Activated T-cell treated with anti-CD3 and anti-CD28 coated beads, Interleukin-2, amount 50 U/mL, for 72 hours (primary cell): ENCODE measurements at regions not wholly inside any gene's neighbourhood (a gene's known extent, or its start where the extent isn't known, plus 50 kb on each side); places are given as distances from the start of the nearest gene placed in this dataset.
"Not testable (repeated sequence)": the region's sequence is repeated elsewhere in the genome, so short reads cannot be mapped to it uniquely, and the experiment has no call there.

Source experiments
- ATAC-seq, 2 donors: fragments of 150-1000 bp; cut with Tn5 transposase; replicated peaks in 1 of 2; 2 replicates each; pipeline ENCODE4 v1.10.0; 2021; ENCODE audit warnings: moderate library complexity in 2 of 2, mild to moderate bottlenecking in 1 of 2
- DNase-seq, 2 donors: peaks; one replicate each; pipeline ENCODE4 v3.0.0; 2021 to 2022; ENCODE audit warnings: mixed read lengths in 1 of 2
- H3K27ac Mint-ChIP-seq: one replicate; pipeline ENCODE4 v1.8.0; 2022; ENCODE audit warnings: mild to moderate bottlenecking, moderate library complexity, mixed read lengths
- H3K27me3 Mint-ChIP-seq: one replicate; pipeline ENCODE4 v1.8.0; 2022; ENCODE audit warnings: low read depth, mixed read lengths
- H3K36me3 Mint-ChIP-seq, 2 donors: one replicate each; pipeline ENCODE4 v1.8.0; 2022; ENCODE audit warnings: mixed read lengths in 2 of 2, mild to moderate bottlenecking in 1 of 2; ENCODE audit not compliant: insufficient read depth in 2 of 2
- H3K4me1 Mint-ChIP-seq: one replicate; pipeline ENCODE4 v1.8.0; 2022; ENCODE audit warnings: low read depth, mixed read lengths
- H3K4me3 Mint-ChIP-seq, 2 donors: one replicate each; pipeline ENCODE4 v1.8.0; 2022; ENCODE audit warnings: mild to moderate bottlenecking in 2 of 2, mixed read lengths in 2 of 2, moderate library complexity in 2 of 2
- H3K9me3 Mint-ChIP-seq, 2 donors: one replicate each; pipeline ENCODE4 v1.8.0; 2022; ENCODE audit warnings: mixed read lengths in 2 of 2

GRCh38 chr3:28613511-28614106, 265.0 kb upstream of the AZI2 start:
- Mint-ChIP-seq H3K4me1 (no peaks in the 10 kb centered on the region), H3K27ac (no peak overlapping the region), H3K9me3 (peaks cover 0 to 1% of the 10 kb centered on the region in 2 donors), H3K27me3 (no peaks in the 10 kb centered on the region), H3K4me3 (no peak overlapping the region), H3K36me3 (no peaks in the 10 kb centered on the region)
- DNase-seq (no peak), ATAC-seq (no peak)

GRCh38 chr3:28615071-28615470, 266.4 kb upstream of the AZI2 start:
- no peaks in the 10 kb centered on the region for H3K4me1 Mint-ChIP-seq
- H3K9me3 Mint-ChIP-seq, result peaks cover 0 to 6% of the 10 kb centered on the region in 2 donors
- no peaks in the 10 kb centered on the region for H3K27me3 Mint-ChIP-seq
- ATAC-seq (no peak), DNase-seq (no peak)
- H3K4me3 Mint-ChIP-seq, result no peak overlapping the region
- no peak overlapping the region for H3K27ac Mint-ChIP-seq
- no peaks in the 10 kb centered on the region for H3K36me3 Mint-ChIP-seq

- Mint-ChIP-seq H3K27ac (peak overlapping the region; percentile 4), H3K9me3 (peaks cover 0 to 7% of the 10 kb centered on the region in 2 donors), H3K4me1 (no peaks in the 10 kb centered on the region), H3K4me3 (no peak overlapping the region), H3K27me3 (no peaks in the 10 kb centered on the region), H3K36me3 (no peaks in the 10 kb centered on the region)
- ATAC-seq, result no peak
- DNase-seq, result no peak
Measured at GRCh38 chr3:28615971-28616370, 267.3 kb upstream of the AZI2 start.

- no peaks in the 10 kb centered on the region for H3K36me3 Mint-ChIP-seq
- H3K9me3 Mint-ChIP-seq, result peaks cover 2 to 9% of the 10 kb centered on the region in 2 donors
- no peak for DNase-seq
- no peak overlapping the region for H3K4me3 Mint-ChIP-seq
- no peaks in the 10 kb centered on the region for H3K4me1 Mint-ChIP-seq
- H3K27me3 Mint-ChIP-seq, result no peaks in the 10 kb centered on the region
- H3K27ac Mint-ChIP-seq, result no peak overlapping the region
- no peak for ATAC-seq
Measured at GRCh38 chr3:28617821-28618220, 269.2 kb upstream of the AZI2 start.

GRCh38 chr3:28623106-28623505, 274.5 kb upstream of the AZI2 start:
- H3K27me3 Mint-ChIP-seq, result no peaks in the 10 kb centered on the region
- DNase-seq (no peak), ATAC-seq (no peak)
- H3K36me3 Mint-ChIP-seq, result no peaks in the 10 kb centered on the region
- no peak overlapping the region for H3K27ac Mint-ChIP-seq
- no peak overlapping the region for H3K4me3 Mint-ChIP-seq
- no peaks in the 10 kb centered on the region for H3K4me1 Mint-ChIP-seq
- peaks cover 4 to 8% of the 10 kb centered on the region in 2 donors for H3K9me3 Mint-ChIP-seq

- no peak overlapping the region for H3K27ac Mint-ChIP-seq
- no peaks in the 10 kb centered on the region for H3K27me3 Mint-ChIP-seq
- H3K9me3 Mint-ChIP-seq, result peaks cover 4 to 8% of the 10 kb centered on the region in 2 donors
- no peaks in the 10 kb centered on the region for H3K4me1 Mint-ChIP-seq
- no peak overlapping the region for H3K4me3 Mint-ChIP-seq
- ATAC-seq (no peak), DNase-seq (no peak)
- no peaks in the 10 kb centered on the region for H3K36me3 Mint-ChIP-seq
Measured at GRCh38 chr3:28624084-28624483, 275.5 kb upstream of the AZI2 start.

- not testable (repeated sequence) for H3K9me3 Mint-ChIP-seq, H3K27me3 Mint-ChIP-seq, H3K4me1 Mint-ChIP-seq, H3K36me3 Mint-ChIP-seq, ATAC-seq, DNase-seq, H3K4me3 Mint-ChIP-seq, H3K27ac Mint-ChIP-seq
Measured at GRCh38 chr3:28627843-28628242, 279.2 kb upstream of the AZI2 start.

GRCh38 chr3:28634019-28634418, 285.4 kb upstream of the AZI2 start:
- no peaks in the 10 kb centered on the region for H3K27me3 Mint-ChIP-seq
- no peak overlapping the region for H3K4me3 Mint-ChIP-seq
- no peaks in the 10 kb centered on the region for H3K4me1 Mint-ChIP-seq
- H3K9me3 Mint-ChIP-seq, result peaks cover 0 to 3% of the 10 kb centered on the region in 2 donors
- no peaks in the 10 kb centered on the region for H3K36me3 Mint-ChIP-seq
- no peak overlapping the region for H3K27ac Mint-ChIP-seq
- no peak for ATAC-seq
- DNase-seq, result no peak

GRCh38 chr3:28637742-28638141, 289.1 kb upstream of the AZI2 start:
- H3K9me3 Mint-ChIP-seq, result peaks cover 0 to 3% of the 10 kb centered on the region in 2 donors
- no peaks in the 10 kb centered on the region for H3K27me3 Mint-ChIP-seq
- no peak for DNase-seq
- no peaks in the 10 kb centered on the region for H3K36me3 Mint-ChIP-seq
- no peak for ATAC-seq
- no peak overlapping the region for H3K27ac Mint-ChIP-seq
- no peaks in the 10 kb centered on the region for H3K4me1 Mint-ChIP-seq
- no peak overlapping the region for H3K4me3 Mint-ChIP-seq

- no peaks in the 10 kb centered on the region for H3K9me3 Mint-ChIP-seq
- no peaks in the 10 kb centered on the region for H3K36me3 Mint-ChIP-seq
- H3K27ac Mint-ChIP-seq, result no peak overlapping the region
- ATAC-seq, result no peak
- no peak for DNase-seq
- no peaks in the 10 kb centered on the region for H3K4me1 Mint-ChIP-seq
- H3K27me3 Mint-ChIP-seq, result no peaks in the 10 kb centered on the region
- H3K4me3 Mint-ChIP-seq, result no peak overlapping the region
Measured at GRCh38 chr3:28645149-28645548, 296.5 kb upstream of the AZI2 start.

GRCh38 chr3:28646435-28646834, 297.8 kb upstream of the AZI2 start:
- Mint-ChIP-seq H3K27me3 (no peaks in the 10 kb centered on the region), H3K27ac (no peak overlapping the region), H3K9me3 (no peaks in the 10 kb centered on the region), H3K4me1 (no peaks in the 10 kb centered on the region), H3K4me3 (no peak overlapping the region), H3K36me3 (no peaks in the 10 kb centered on the region)
- DNase-seq (no peak), ATAC-seq (no peak)

- Mint-ChIP-seq H3K27ac (no peak overlapping the region), H3K36me3 (no peaks in the 10 kb centered on the region), H3K4me3 (no peak overlapping the region), H3K9me3 (peaks cover 0 to 1% of the 10 kb centered on the region in 2 donors), H3K27me3 (peaks cover 3% of the 10 kb centered on the region), H3K4me1 (no peaks in the 10 kb centered on the region)
- ATAC-seq (no peak), DNase-seq (no peak)
Measured at GRCh38 chr3:28649266-28649665, 300.6 kb upstream of the AZI2 start.

- DNase-seq (no peak), ATAC-seq (no peak)
- Mint-ChIP-seq H3K4me1 (no peaks in the 10 kb centered on the region), H3K27me3 (peaks cover 6% of the 10 kb centered on the region), H3K4me3 (no peak overlapping the region), H3K27ac (no peak overlapping the region), H3K9me3 (peaks cover 1 to 3% of the 10 kb centered on the region in 2 donors), H3K36me3 (no peaks in the 10 kb centered on the region)
Measured at GRCh38 chr3:28651159-28651558, 302.5 kb upstream of the AZI2 start.

- H3K27me3 Mint-ChIP-seq, result peaks cover 7% of the 10 kb centered on the region
- no peak for ATAC-seq
- H3K4me3 Mint-ChIP-seq, result no peak overlapping the region
- H3K27ac Mint-ChIP-seq, result no peak overlapping the region
- H3K36me3 Mint-ChIP-seq, result no peaks in the 10 kb centered on the region
- H3K4me1 Mint-ChIP-seq, result peaks cover 8% of the 10 kb centered on the region
- H3K9me3 Mint-ChIP-seq, result peaks cover 0 to 1% of the 10 kb centered on the region in 2 donors
- no peak for DNase-seq
Measured at GRCh38 chr3:28664123-28664522, 315.5 kb upstream of the AZI2 start.
